ENCODE measurements at regions not wholly inside any gene's neighbourhood (a gene's known extent, or its start where the extent isn't known, plus 50 kb on each side); places are given as distances from the start of the nearest gene placed in this dataset.

GRCh38 chr17:79676796-79677195 is 53.9 kb upstream of the ENPP7 start:
- peaks cover 16 to 19% of the 10 kb centered on the region in 2 donors for H3K9me3 ChIP-seq
- intact Hi-C loops (cut with DNase I; ENCODE audit: low total_unique reads): no loop called here
- no peaks in the 10 kb centered on the region for H3K36me3 ChIP-seq
- H3K4me1 ChIP-seq: no peaks in the 10 kb centered on the region
- TF ChIP-seq POLR2A (IDR thresholded peaks at IDR 0.05) (no peak), CTCF (IDR thresholded peaks at IDR 0.05) (no peak), POLR2AphosphoS5 (IDR thresholded peaks at IDR 0.05) (no peak)
- peak in 1 of 2 donors; percentile 7 for DNase-seq (ENCODE audit: low spot score in 2 of 2)
- no peak overlapping the region for H3K27ac ChIP-seq
- H3K27me3 ChIP-seq: peaks cover 0 to 49% of the 10 kb centered on the region in 2 donors
- no peak overlapping the region for H3K4me3 ChIP-seq

- H3K36me3 ChIP-seq: no peaks in the 10 kb centered on the region
- no peaks in the 10 kb centered on the region for H3K4me1 ChIP-seq
- no peak overlapping the region for H3K4me3 ChIP-seq
- H3K27ac ChIP-seq: no peak overlapping the region
- H3K27me3 ChIP-seq: peaks cover 0 to 52% of the 10 kb centered on the region in 2 donors
- intact Hi-C loops (cut with DNase I; ENCODE audit: low total_unique reads): no loop called here
- H3K9me3 ChIP-seq: peaks cover 16 to 19% of the 10 kb centered on the region in 2 donors
- TF ChIP-seq POLR2A (IDR thresholded peaks at IDR 0.05) (no peak), CTCF (IDR thresholded peaks at IDR 0.05) (no peak), POLR2AphosphoS5 (IDR thresholded peaks at IDR 0.05) (no peak)
- peak in 1 of 2 donors; percentile 43 for DNase-seq (ENCODE audit: low spot score in 2 of 2)
Observed at GRCh38 chr17:79675413-79675725, 55.4 kb upstream of the ENPP7 start.

GRCh38 chr17:79674506-79675412 is 56.0 kb upstream of the ENPP7 start:
- no peak for TF ChIP-seq CTCF (IDR thresholded peaks at IDR 0.05)
- TF ChIP-seq POLR2AphosphoS5 (IDR thresholded peaks at IDR 0.05): no peak
- no peak for TF ChIP-seq POLR2A (IDR thresholded peaks at IDR 0.05)
- no peaks in the 10 kb centered on the region for H3K36me3 ChIP-seq
- no peaks in the 10 kb centered on the region for H3K4me1 ChIP-seq
- H3K27me3 ChIP-seq: peaks cover 0 to 51% of the 10 kb centered on the region in 2 donors
- no peak overlapping the region for H3K4me3 ChIP-seq
- peaks cover 16 to 19% of the 10 kb centered on the region in 2 donors for H3K9me3 ChIP-seq
- intact Hi-C loops (cut with DNase I; ENCODE audit: low total_unique reads): no loop called here
- H3K27ac ChIP-seq: no peak overlapping the region
- peak in 1 of 2 donors; percentile 24 for DNase-seq (ENCODE audit: low spot score in 2 of 2)

GRCh38 chr17:79673517-79673916 is 57.2 kb upstream of the ENPP7 start:
- no peak overlapping the region for H3K4me3 ChIP-seq
- TF ChIP-seq POLR2A (IDR thresholded peaks at IDR 0.05) (no peak), POLR2AphosphoS5 (IDR thresholded peaks at IDR 0.05) (no peak), CTCF (IDR thresholded peaks at IDR 0.05) (no peak)
- DNase-seq (ENCODE audit: low spot score in 2 of 2): no peak
- H3K27me3 ChIP-seq: peaks cover 0 to 62% of the 10 kb centered on the region in 2 donors
- no peaks in the 10 kb centered on the region for H3K4me1 ChIP-seq
- H3K36me3 ChIP-seq: no peaks in the 10 kb centered on the region
- intact Hi-C loops (cut with DNase I; ENCODE audit: low total_unique reads): no loop called here
- peaks cover 16 to 19% of the 10 kb centered on the region in 2 donors for H3K9me3 ChIP-seq
- no peak overlapping the region for H3K27ac ChIP-seq

GRCh38 chr17:79672496-79672895 is 58.2 kb upstream of the ENPP7 start:
- no peak overlapping the region for H3K27ac ChIP-seq
- peaks cover 0 to 62% of the 10 kb centered on the region in 2 donors for H3K27me3 ChIP-seq
- TF ChIP-seq POLR2AphosphoS5 (IDR thresholded peaks at IDR 0.05): no peak
- no peak for TF ChIP-seq POLR2A (IDR thresholded peaks at IDR 0.05)
- TF ChIP-seq CTCF (IDR thresholded peaks at IDR 0.05): no peak
- H3K4me1 ChIP-seq: no peaks in the 10 kb centered on the region
- no peak overlapping the region for H3K4me3 ChIP-seq
- intact Hi-C loops (cut with DNase I; ENCODE audit: low total_unique reads): no loop called here
- peak in 1 of 2 donors; percentile 20 for DNase-seq (ENCODE audit: low spot score in 2 of 2)
- peaks cover 16 to 19% of the 10 kb centered on the region in 2 donors for H3K9me3 ChIP-seq
- H3K36me3 ChIP-seq: no peaks in the 10 kb centered on the region

All from breast epithelium (tissue), 4 donors.